HepG2 (cell line): ENCODE measurements at regions not wholly inside any gene's neighbourhood (a gene's known extent, or its start where the extent isn't known, plus 50 kb on each side); places are given as distances from the start of the nearest gene placed in this dataset.

Experiments used
- EZH2 ChIP-seq: conservative IDR thresholded peaks from 2 replicates; pipeline ENCODE4 v1.6.1; 2012; ENCODE audit warnings: mild to moderate bottlenecking, low read depth, low read length, moderate library complexity
- FOXP1 ChIP-seq, 2 experiments: fragments of 450-650 bp in 1 of 2; IDR thresholded peaks; 2 replicates each; pipeline ENCODE4 v1.6.1; 2017 to 2018; ENCODE audit warnings: antibody characterized with exemption in 1 of 2
- GATA4 ChIP-seq: sonication (generic); IDR thresholded peaks from 2 replicates; pipeline ENCODE4 v1.6.1; 2016; ENCODE audit warnings: antibody characterized with exemption, low read depth, borderline replicate concordance
- IRF2 ChIP-seq: IDR thresholded peaks from 2 replicates; pipeline ENCODE4 v1.6.1; 2018; ENCODE audit warnings: missing genetic modification reagents, missing compliant biosample characterization
- PHF20 ChIP-seq: sonication (generic); formaldehyde crosslinking; IDR thresholded peaks from 2 replicates; pipeline ENCODE4 v1.5.0; 2020; ENCODE audit warnings: mild to moderate bottlenecking, missing genetic modification reagents
- PLRG1 ChIP-seq: fragments of 450-650 bp; conservative IDR thresholded peaks from 2 replicates; pipeline ENCODE4 v1.6.1; 2016
- STAT5B ChIP-seq: sonication (generic); formaldehyde crosslinking; IDR thresholded peaks from 2 replicates; pipeline ENCODE4 v1.4.0; 2020; ENCODE audit warnings: missing genetic modification reagents
- ZNF296 ChIP-seq: sonication (generic); formaldehyde crosslinking; conservative IDR thresholded peaks from 2 replicates; pipeline ENCODE4 v1.5.0; 2020; ENCODE audit warnings: mild to moderate bottlenecking, missing genetic modification reagents
- ZNF687 ChIP-seq: sonication (generic); formaldehyde crosslinking; IDR thresholded peaks from 2 replicates; pipeline ENCODE4 v1.5.1; 2020; ENCODE audit warnings: mild to moderate bottlenecking, missing genetic modification reagents, moderate library complexity
- ZNF782 ChIP-seq: sonication (generic); formaldehyde crosslinking; IDR thresholded peaks from 2 replicates; pipeline ENCODE4 v1.4.0; 2020; ENCODE audit warnings: missing genetic modification reagents, mild to moderate bottlenecking, borderline replicate concordance
- TF ChIP-seq, protein P1 (sequence below), 2 experiments: sonication (generic) in 1 of 2; formaldehyde crosslinking in 1 of 2; IDR thresholded peaks; 2 replicates each; pipeline versions ENCODE4 v1.6.1 to v1.9.0; 2014 to 2022; ENCODE audit warnings: antibody characterized with exemption in 1 of 2, borderline replicate concordance in 1 of 2, inconsistent platforms in 1 of 2, low read depth in 1 of 2, missing genetic modification reagents in 1 of 2
- TF ChIP-seq, protein P2 (sequence below): sonication (generic); formaldehyde crosslinking; IDR thresholded peaks from 2 replicates; pipeline ENCODE4 v1.8.0; 2022; ENCODE audit warnings: mild to moderate bottlenecking, missing genetic modification reagents
- TF ChIP-seq, protein P3 (sequence below): sonication (generic); formaldehyde crosslinking; IDR thresholded peaks from 2 replicates; pipeline ENCODE4 v1.4.0; 2020; ENCODE audit warnings: missing genetic modification reagents

DNA sequence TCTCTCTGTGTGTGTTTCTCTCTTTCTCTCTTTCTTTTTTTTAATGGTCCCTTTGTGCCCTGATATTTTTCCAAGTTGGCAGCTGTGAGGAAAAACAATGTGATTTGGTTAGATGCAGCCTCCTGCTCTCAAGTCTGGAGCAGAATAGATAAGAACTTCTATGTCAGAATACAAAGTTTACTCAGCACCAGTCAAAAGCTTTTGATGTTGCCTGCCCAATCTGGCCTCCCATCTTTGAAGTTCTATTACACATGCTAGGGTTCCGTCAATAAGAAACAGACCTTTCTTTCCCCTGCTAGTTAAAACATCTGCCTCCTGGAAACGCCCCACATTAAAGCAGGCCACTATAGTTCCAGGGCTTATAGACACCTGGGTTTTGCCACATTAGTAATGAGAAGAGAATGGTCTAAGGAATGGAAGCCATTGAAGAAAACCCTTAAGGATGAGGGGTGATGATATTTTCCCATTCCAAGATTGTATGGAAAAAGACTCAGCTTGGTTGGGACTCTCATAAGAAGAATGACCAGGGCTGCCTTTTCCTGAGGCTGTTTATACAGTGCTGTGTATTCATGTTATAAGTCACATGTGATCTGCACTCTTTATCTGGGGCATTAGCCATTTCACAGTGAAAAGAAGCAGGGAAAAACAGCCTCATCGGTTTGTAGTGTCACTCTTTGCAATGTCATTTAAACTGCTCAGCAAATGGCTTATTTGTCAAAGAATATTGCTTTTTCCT, 414.7 kb upstream of the PROX1 start (continued):
- no peak for TF ChIP-seq ZNF687 (CRISPR knock-in tag)
- no peak for TF ChIP-seq ZNF296 (CRISPR knock-in tag)
- no peak for TF ChIP-seq ZNF782 (CRISPR knock-in tag)
- TF ChIP-seq GATA4 = peak; percentile 94; the same call in 1 of the 2 replicates
- no peak for TF ChIP-seq PHF20 (CRISPR knock-in tag)
- TF ChIP-seq PLRG1 = no peak
- TF ChIP-seq, protein P1, sequence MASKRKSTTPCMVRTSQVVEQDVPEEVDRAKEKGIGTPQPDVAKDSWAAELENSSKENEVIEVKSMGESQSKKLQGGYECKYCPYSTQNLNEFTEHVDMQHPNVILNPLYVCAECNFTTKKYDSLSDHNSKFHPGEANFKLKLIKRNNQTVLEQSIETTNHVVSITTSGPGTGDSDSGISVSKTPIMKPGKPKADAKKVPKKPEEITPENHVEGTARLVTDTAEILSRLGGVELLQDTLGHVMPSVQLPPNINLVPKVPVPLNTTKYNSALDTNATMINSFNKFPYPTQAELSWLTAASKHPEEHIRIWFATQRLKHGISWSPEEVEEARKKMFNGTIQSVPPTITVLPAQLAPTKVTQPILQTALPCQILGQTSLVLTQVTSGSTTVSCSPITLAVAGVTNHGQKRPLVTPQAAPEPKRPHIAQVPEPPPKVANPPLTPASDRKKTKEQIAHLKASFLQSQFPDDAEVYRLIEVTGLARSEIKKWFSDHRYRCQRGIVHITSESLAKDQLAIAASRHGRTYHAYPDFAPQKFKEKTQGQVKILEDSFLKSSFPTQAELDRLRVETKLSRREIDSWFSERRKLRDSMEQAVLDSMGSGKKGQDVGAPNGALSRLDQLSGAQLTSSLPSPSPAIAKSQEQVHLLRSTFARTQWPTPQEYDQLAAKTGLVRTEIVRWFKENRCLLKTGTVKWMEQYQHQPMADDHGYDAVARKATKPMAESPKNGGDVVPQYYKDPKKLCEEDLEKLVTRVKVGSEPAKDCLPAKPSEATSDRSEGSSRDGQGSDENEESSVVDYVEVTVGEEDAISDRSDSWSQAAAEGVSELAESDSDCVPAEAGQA (IDR thresholded peaks at IDR 0.05; ENCODE audit: low read depth) = no peak
- TF ChIP-seq, protein P1 (CRISPR knock-in tag; IDR thresholded peaks at IDR 0.05; ENCODE audit: borderline replicate concordance) = no peak
- no peak for TF ChIP-seq EZH2
- TF ChIP-seq, protein P2, sequence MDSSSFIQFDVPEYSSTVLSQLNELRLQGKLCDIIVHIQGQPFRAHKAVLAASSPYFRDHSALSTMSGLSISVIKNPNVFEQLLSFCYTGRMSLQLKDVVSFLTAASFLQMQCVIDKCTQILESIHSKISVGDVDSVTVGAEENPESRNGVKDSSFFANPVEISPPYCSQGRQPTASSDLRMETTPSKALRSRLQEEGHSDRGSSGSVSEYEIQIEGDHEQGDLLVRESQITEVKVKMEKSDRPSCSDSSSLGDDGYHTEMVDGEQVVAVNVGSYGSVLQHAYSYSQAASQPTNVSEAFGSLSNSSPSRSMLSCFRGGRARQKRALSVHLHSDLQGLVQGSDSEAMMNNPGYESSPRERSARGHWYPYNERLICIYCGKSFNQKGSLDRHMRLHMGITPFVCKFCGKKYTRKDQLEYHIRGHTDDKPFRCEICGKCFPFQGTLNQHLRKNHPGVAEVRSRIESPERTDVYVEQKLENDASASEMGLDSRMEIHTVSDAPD (CRISPR knock-in tag) = peak; percentile 87; the same call in 1 of the 2 replicates
- TF ChIP-seq, protein P3, sequence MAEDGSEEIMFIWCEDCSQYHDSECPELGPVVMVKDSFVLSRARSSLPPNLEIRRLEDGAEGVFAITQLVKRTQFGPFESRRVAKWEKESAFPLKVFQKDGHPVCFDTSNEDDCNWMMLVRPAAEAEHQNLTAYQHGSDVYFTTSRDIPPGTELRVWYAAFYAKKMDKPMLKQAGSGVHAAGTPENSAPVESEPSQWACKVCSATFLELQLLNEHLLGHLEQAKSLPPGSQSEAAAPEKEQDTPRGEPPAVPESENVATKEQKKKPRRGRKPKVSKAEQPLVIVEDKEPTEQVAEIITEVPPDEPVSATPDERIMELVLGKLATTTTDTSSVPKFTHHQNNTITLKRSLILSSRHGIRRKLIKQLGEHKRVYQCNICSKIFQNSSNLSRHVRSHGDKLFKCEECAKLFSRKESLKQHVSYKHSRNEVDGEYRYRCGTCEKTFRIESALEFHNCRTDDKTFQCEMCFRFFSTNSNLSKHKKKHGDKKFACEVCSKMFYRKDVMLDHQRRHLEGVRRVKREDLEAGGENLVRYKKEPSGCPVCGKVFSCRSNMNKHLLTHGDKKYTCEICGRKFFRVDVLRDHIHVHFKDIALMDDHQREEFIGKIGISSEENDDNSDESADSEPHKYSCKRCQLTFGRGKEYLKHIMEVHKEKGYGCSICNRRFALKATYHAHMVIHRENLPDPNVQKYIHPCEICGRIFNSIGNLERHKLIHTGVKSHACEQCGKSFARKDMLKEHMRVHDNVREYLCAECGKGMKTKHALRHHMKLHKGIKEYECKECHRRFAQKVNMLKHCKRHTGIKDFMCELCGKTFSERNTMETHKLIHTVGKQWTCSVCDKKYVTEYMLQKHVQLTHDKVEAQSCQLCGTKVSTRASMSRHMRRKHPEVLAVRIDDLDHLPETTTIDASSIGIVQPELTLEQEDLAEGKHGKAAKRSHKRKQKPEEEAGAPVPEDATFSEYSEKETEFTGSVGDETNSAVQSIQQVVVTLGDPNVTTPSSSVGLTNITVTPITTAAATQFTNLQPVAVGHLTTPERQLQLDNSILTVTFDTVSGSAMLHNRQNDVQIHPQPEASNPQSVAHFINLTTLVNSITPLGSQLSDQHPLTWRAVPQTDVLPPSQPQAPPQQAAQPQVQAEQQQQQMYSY = no peak
- TF ChIP-seq STAT5B (CRISPR knock-in tag) = no peak
- TF ChIP-seq IRF2 (CRISPR knock-in tag) = peak; percentile 45; the same call in 1 of the 2 replicates
- TF ChIP-seq FOXP1 (IDR thresholded peaks at IDR 0.05) = no peak
- TF ChIP-seq FOXP1 (CRISPR knock-in tag; IDR thresholded peaks at IDR 0.05) = peak; percentile 80; the same call in 1 of the 2 replicates
